ENCODE measurements at regions not wholly inside any gene's neighbourhood (a gene's known extent, or its start where the extent isn't known, plus 50 kb on each side); places are given as distances from the start of the nearest gene placed in this dataset.

DNA sequence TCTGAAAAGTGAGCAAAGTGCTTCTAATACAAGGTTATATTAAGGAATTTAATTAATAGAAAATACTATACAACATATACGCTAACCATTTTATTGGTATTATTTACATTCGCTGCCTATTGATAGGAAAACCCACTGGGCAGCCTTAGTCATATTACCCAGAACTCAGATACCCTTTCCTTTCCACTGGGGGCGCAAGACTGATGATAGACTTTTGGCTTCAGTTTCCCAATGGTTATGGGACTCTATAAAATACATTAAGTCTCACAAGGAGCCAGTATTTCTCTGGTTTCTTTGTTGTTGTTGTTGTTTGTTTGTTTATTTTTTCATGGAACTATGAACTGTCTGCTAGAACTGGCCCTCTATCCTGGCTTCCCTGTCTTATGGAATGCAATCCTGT lies 471.1 kb upstream of the KIRREL3 start:
- TF ChIP-seq POLR2A (IDR thresholded peaks at IDR 0.05) (no peak), CTCF (IDR thresholded peaks at IDR 0.05) (no peak), EP300 (IDR thresholded peaks at IDR 0.05) (no peak)

Measured in suprapubic skin (tissue), 3 donors.